GM18505 (cell line): ENCODE measurements at regions not wholly inside any gene's neighbourhood (a gene's known extent, or its start where the extent isn't known, plus 50 kb on each side); places are given as distances from the start of the nearest gene placed in this dataset.

Source experiments
- ATAC-seq: cut with Tn5 transposase; IDR thresholded peaks from one replicate; pipeline ENCODE4 v1.9.1; 2021; ENCODE audit not compliant: unreplicated experiment
- POLR2A ChIP-seq: IDR thresholded peaks from 4 replicates; pipeline ENCODE4 v1.6.1; 2011; ENCODE audit warnings: borderline replicate concordance; ENCODE audit not compliant: insufficient read depth, insufficient read length; ENCODE audit errors: extremely low read depth

DNA sequence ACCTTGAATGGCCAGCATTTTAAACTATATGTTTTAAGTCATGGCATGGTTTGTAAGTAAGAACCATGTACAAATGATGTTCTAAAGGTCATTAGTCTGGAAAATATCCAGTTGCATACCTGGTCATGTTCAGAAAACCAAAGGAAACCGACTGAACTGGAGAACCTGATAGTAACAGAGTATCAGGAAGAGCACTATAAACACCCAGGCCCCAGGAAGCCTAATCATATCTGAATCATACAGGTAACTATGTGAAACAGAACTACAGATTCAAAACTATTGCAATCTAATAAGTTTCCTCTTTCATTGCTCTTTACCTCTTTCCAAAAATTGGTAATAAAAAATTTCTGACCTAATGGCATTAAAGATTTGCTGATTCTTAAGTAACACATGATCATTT, 500.3 kb downstream of the ARHGEF28 start:
- TF ChIP-seq POLR2A: no peak
- no peak for ATAC-seq

DNA sequence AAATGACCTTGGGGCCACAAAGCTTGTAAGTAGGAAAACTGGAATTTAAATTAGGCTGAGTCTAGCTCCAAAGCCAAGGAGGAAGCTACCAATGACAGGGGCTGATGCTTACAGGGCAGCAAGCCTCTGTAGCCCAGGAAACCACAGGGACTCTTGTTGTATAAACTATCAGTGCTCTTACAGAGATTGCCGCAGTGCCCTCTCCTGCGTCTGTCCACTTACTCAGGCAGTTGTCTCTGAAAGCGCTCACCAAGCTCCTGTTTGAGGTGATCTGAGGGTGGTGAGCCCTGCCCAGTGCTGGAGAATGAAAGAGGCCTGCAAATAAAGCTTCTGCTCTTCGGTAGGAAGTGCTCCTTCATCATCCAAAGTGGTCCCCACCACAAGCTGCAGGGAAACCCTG, 498.8 kb downstream of the ARHGEF28 start:
- TF ChIP-seq POLR2A: no peak
- no peak for ATAC-seq

DNA sequence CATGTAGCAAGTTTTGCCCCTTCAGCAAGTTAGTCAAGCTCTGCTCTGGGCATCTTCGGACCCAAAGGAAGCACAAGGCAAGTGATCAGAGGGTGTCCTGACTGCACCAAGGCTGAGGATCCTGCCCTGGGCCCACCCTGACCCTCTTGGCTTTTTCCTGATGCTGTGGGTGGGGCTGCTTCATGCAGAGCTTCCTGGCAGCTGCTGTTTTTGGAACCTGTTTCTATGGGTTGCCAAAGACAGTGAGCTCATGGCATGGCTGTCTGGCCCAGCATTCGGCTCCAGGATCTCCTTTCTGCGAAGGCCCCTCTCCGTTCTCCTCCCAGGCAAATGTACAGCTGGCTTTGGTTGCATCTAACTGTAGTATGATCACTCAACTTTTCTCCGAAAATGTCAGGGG, 497.9 kb downstream of the ARHGEF28 start:
- ATAC-seq: no peak

DNA sequence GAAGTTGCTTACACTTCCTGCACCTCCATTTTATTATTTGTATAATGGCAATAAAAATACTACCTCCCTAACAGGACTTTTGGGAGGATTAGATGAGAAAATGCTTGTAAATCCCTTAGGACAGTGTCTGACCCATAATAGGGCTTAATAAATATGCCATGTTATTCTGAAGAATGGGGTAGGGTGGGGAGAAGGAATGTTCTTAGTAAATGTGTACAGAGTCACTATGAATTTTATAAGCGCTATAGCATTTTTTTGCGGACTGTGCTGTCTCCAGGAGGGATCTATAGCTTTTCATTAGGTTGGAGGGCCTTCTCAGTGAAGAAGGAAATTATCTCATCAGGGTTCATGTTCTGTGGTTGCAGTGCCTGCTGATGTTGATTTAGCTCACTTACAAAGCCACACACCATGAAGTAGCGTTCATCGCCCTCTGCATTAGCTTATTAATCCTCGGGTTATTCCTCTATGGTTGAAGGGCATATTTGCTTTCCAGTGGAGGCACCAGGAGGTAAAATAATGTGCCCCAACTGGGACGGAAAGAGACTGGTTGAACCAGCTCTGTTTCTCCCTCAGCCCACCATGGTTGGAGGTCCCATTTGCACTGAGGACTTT, 497.1 kb downstream of the ARHGEF28 start:
- TF ChIP-seq POLR2A: no peak
- ATAC-seq: no peak

More for the DNA sequence above, 497.9 kb downstream of the ARHGEF28 start:
- no peak for TF ChIP-seq POLR2A

DNA sequence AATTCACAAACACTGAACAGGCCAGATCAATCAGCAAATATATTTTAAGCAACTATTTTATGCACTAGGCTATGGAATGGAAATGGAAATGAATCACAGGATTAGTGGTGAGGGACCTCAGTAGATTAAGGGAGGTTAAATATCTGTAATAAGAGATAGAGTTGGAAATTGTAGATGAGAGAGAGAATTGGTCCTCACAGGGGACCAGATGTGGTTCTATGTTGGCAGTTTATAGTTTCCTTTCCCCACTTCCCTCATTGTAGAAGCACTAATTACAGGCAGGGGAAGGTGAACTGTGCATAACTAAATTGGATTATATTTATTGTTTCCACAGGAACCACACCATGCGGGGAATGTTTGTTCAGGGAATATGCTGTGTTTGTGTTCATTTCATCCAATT, 496.2 kb downstream of the ARHGEF28 start:
- no peak for TF ChIP-seq POLR2A
- no peak for ATAC-seq

- no peak for ATAC-seq
These were observed 494.6 kb downstream of the ARHGEF28 start for GRCh38 chr5:74120585-74120984.

DNA sequence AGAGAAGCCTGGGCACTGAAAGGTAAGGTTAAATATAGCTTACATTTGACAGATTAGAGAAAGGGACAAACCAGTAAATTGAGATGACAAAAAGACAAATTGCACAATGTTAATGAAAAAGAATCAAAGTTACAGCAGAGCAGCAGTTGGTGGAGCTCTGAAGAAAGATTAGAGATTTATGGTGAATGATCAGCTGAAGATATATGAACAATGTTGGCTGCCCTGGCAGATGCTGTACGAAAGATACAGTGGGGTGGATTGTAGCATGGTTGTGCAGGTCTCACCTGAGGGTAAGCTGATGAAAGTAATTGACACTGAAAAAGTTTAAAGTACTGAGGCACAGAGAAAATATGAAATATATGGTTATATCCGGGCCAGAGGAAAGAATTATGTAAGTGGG, 492.1 kb downstream of the ARHGEF28 start:
- ATAC-seq: no peak
- no peak for TF ChIP-seq POLR2A

More at GRCh38 chr5:74120585-74120984, 494.6 kb downstream of the ARHGEF28 start:
- no peak for TF ChIP-seq POLR2A

DNA sequence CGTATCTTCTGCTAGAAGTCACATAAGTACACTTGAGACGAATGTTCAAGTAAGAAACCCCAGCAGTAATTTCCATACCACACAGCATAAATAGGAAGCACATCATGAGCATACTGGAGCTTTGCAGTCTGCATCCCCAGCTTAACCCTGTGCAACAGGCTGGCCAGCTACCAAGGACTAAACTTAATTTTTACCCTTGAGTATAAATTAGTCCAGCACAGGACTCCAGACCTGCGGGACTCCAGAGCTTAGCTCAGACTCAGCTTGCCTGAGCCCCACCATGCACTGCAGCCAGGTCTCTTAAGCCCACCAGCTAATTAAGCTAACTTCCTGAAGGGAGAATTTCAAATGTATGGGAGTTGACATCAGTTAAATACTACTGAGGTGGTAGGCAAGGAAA, 491.0 kb downstream of the ARHGEF28 start:
- no peak for ATAC-seq
- no peak for TF ChIP-seq POLR2A

- no peak for TF ChIP-seq POLR2A
- no peak for ATAC-seq
These were observed 490.3 kb downstream of the ARHGEF28 start for GRCh38 chr5:74116266-74116665.

DNA sequence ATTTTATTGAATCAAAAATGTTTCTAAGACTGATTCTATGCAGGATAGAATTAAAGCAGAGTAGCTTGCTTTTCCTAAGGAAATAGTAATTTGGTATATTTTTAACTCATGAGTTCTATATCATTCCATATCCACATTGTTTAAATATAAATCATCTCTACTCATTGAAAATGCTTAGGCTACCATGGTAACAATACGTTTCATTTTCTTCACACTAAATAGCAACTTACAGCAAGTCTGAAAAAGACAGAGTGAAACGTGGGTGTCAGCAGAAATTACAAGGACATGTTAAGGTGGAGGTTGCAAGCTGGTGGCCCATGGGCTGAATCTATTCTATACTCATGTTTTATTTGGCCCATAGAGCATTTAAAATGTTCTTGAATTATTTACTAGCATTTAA, 487.9 kb downstream of the ARHGEF28 start:
- ATAC-seq: no peak
- TF ChIP-seq POLR2A: no peak

DNA sequence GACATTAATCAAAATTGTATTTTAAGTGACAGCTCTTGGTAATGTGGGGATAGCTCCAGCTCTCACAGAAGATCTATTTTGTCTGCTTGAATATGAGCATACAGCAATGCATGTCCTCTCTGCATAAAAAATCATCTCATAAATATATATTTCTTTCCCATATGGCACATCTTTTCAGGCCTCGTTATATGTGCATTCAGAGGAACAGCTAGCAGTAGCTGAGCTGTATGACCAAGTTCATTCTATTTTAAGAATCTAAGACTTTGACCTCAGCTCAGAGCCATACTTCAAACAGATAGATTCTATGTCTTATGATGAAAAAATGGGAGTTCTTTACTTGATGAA, 487.2 kb downstream of the ARHGEF28 start:
- TF ChIP-seq POLR2A: no peak
- no peak for ATAC-seq

- ATAC-seq: no peak
- no peak for TF ChIP-seq POLR2A
These were observed 486.6 kb downstream of the ARHGEF28 start for GRCh38 chr5:74112372-74113195.

DNA sequence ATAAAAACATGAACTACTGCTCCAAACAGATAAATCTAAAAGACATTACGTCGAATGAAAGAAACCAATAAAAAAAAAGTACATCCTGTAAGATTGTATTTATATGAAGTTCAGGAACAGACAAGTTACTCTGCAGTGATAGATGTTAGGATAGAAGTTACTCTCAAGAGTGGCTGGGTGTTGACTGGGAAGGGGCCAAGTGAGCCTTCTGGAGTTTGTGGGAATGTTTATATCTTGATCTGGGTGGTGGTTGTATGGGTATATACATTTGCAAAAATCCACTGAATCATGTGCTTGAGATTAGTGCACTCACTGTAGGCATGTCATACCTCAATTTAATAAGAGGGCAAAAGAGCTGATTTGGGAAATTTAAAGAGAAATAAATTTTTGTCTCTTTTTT, 485.8 kb downstream of the ARHGEF28 start:
- TF ChIP-seq POLR2A: no peak
- no peak for ATAC-seq

GRCh38 chr5:74109344-74109743, 483.3 kb downstream of the ARHGEF28 start:
- ATAC-seq: no peak
- TF ChIP-seq POLR2A: no peak

DNA sequence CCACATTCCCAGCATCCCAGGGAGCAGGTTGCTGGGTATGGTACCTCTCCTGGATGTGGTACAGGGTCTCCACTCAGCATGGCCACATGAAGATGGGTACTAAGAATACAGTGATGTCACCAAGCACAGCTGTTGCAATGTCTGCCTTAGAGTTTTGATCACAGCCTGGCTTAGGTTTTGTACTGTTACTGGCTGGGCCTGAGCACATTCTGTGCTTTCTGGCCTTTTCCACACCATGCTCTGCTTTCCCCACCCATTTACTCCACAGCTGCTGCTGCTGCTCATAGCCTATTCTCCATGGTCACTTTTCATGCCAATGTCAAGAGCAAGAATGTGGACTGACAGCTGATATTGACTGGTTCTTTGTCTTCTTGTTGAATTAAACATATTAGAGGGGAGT, 481.9 kb downstream of the ARHGEF28 start:
- no peak for ATAC-seq
- TF ChIP-seq POLR2A: no peak

- TF ChIP-seq POLR2A: no peak
- ATAC-seq: no peak
These were observed 479.3 kb downstream of the ARHGEF28 start for GRCh38 chr5:74105126-74105780.
